Body of pancreas (tissue), 4 donors: ENCODE measurements at regions not wholly inside any gene's neighbourhood (a gene's known extent, or its start where the extent isn't known, plus 50 kb on each side); places are given as distances from the start of the nearest gene placed in this dataset.

Source experiments
- ATAC-seq: fragments of 150-250 bp; one replicate; pipeline ENCODE4 v1.9.1; 2016
- DNase-seq, 4 donors: peaks; one replicate each; pipeline ENCODE4 v3.0.0-alpha.2; 2019
- H3K27ac ChIP-seq, 4 donors: fragments of 200-600 bp; sonication (generic); 1 replicate in 3 of 4; 2 replicates in 1 of 4; pipeline versions ENCODE4 v1.5.1 to v1.6.1; 2016 to 2019; ENCODE audit warnings: mild to moderate bottlenecking in 1 of 4, mixed read lengths in 1 of 4, moderate library complexity in 1 of 4
- H3K27me3 ChIP-seq, 2 donors: fragments of 200-600 bp; sonication (generic); one replicate each; pipeline ENCODE4 v1.6.0; 2016; ENCODE audit warnings: mild to moderate bottlenecking in 1 of 2
- H3K36me3 ChIP-seq, 2 donors: fragments of 200-600 bp; sonication (generic); replicated peaks in 1 of 2; 2 replicates each; pipeline ENCODE4 v1.5.1; 2016; ENCODE audit warnings: low read depth in 2 of 2; ENCODE audit not compliant: insufficient read depth in 1 of 2
- H3K4me1 ChIP-seq: fragments of 200-600 bp; sonication (generic); one replicate; pipeline ENCODE4 v1.6.0; 2016
- H3K4me3 ChIP-seq, 2 donors: fragments of 200-600 bp; sonication (generic); 1 replicate in 1 of 2; 2 replicates in 1 of 2; pipeline ENCODE4 v1.5.1; 2016 to 2019
- H3K9me3 ChIP-seq, 3 donors: fragments of 200-600 bp; sonication (generic); 1 replicate in 2 of 3; 2 replicates in 1 of 3; pipeline ENCODE4 v1.5.1; 2016
- CTCF ChIP-seq, 7 experiments: fragments of 450-650 bp in 4 of 7; fragments of 200-600 bp in 3 of 7; sonication (generic) in 3 of 7; IDR thresholded peaks; one replicate each; pipeline ENCODE4 v1.5.1; 2016 to 2019; ENCODE audit warnings: antibody characterized with exemption in 7 of 7
- POLR2A ChIP-seq, 3 donors: fragments of 450-650 bp; IDR thresholded peaks; one replicate each; pipeline ENCODE4 v1.6.1; 2016; ENCODE audit warnings: antibody characterized with exemption in 3 of 3, mild to moderate bottlenecking in 2 of 3
- WGBS, 2 donors: methylation state at CpG; one replicate each; pipeline ENCODE4 v1.1.5; 2017; 5-methylcytosine and 5-hydroxymethylcytosine counted together
- intact Hi-C: fragments of 100-400 bp; cut with DNase I; formaldehyde crosslinking; loops from one replicate; pipeline ENCODE4 v1.15.1; 2023

- no peaks in the 10 kb centered on the region for H3K36me3 ChIP-seq
- no peaks in the 10 kb centered on the region for H3K4me1 ChIP-seq
- WGBS, 2 donors = 90 to 100% methylated on average over 1 of the region's 1 CpG
- H3K27me3 ChIP-seq = no peaks in the 10 kb centered on the region
- ATAC-seq (no peak), DNase-seq (no peak)
- H3K9me3 ChIP-seq = no peaks in the 10 kb centered on the region
- no peak overlapping the region for H3K27ac ChIP-seq
- no peak for TF ChIP-seq POLR2A (IDR thresholded peaks at IDR 0.05)
- TF ChIP-seq CTCF (IDR thresholded peaks at IDR 0.05) = no peak
- intact Hi-C loops = no loop called here
- H3K4me3 ChIP-seq = no peak overlapping the region
Measured at GRCh38 chr14:55512421-55512820, 67.6 kb upstream of the KTN1 start.

- H3K36me3 ChIP-seq = no peaks in the 10 kb centered on the region
- TF ChIP-seq POLR2A (IDR thresholded peaks at IDR 0.05) (no peak), CTCF (IDR thresholded peaks at IDR 0.05) (no peak)
- H3K9me3 ChIP-seq = no peaks in the 10 kb centered on the region
- H3K27me3 ChIP-seq = no peaks in the 10 kb centered on the region
- no peak for DNase-seq
- intact Hi-C loops = no loop called here
- no peak for ATAC-seq
- H3K27ac ChIP-seq = no peak overlapping the region
- no peak overlapping the region for H3K4me3 ChIP-seq
- no peaks in the 10 kb centered on the region for H3K4me1 ChIP-seq
- WGBS, 2 donors = 94 to 97% methylated on average over 9 to 10 of the region's 10 CpGs
Measured at GRCh38 chr14:55513491-55513890, 66.5 kb upstream of the KTN1 start.

GRCh38 chr14:55514819-55515490 is 65.1 kb upstream of the KTN1 start:
- TF ChIP-seq POLR2A (IDR thresholded peaks at IDR 0.05) (no peak), CTCF (IDR thresholded peaks at IDR 0.05) (no peak)
- no peak for ATAC-seq
- Histone ChIP-seq H3K4me3 (no peak overlapping the region), H3K36me3 (no peaks in the 10 kb centered on the region), H3K27me3 (no peaks in the 10 kb centered on the region), H3K4me1 (no peaks in the 10 kb centered on the region), H3K9me3 (no peaks in the 10 kb centered on the region), H3K27ac (no peak overlapping the region)
- WGBS, 2 donors = 79 to 89% methylated on average over 10 to 17 of the region's 17 CpGs
- no peak for DNase-seq
- intact Hi-C loops = no loop called here

- DNase-seq (no peak), ATAC-seq (no peak)
- no peak for TF ChIP-seq CTCF (IDR thresholded peaks at IDR 0.05)
- TF ChIP-seq POLR2A (IDR thresholded peaks at IDR 0.05) = no peak
- 90 to 92% methylated on average over 4 of the region's 4 CpGs for WGBS, 2 donors
- Histone ChIP-seq H3K27me3 (no peaks in the 10 kb centered on the region), H3K9me3 (no peaks in the 10 kb centered on the region), H3K36me3 (no peaks in the 10 kb centered on the region), H3K27ac (no peak overlapping the region), H3K4me1 (no peaks in the 10 kb centered on the region), H3K4me3 (no peak overlapping the region)
- intact Hi-C loops = no loop called here
Measured at GRCh38 chr14:55516776-55517175, 63.2 kb upstream of the KTN1 start.

- DNase-seq (no peak), ATAC-seq (no peak)
- H3K27me3 ChIP-seq = no peaks in the 10 kb centered on the region
- H3K4me3 ChIP-seq = no peak overlapping the region
- no peaks in the 10 kb centered on the region for H3K36me3 ChIP-seq
- H3K27ac ChIP-seq = no peak overlapping the region
- TF ChIP-seq POLR2A (IDR thresholded peaks at IDR 0.05) (no peak), CTCF (IDR thresholded peaks at IDR 0.05) (no peak)
- intact Hi-C loops = no loop called here
- no peaks in the 10 kb centered on the region for H3K4me1 ChIP-seq
- no peaks in the 10 kb centered on the region for H3K9me3 ChIP-seq
Measured at GRCh38 chr14:55518391-55518790, 61.6 kb upstream of the KTN1 start.
